Activated CD4-positive, CD25-positive, alpha-beta regulatory T cell treated with anti-CD3 and anti-CD28 coated beads, Interleukin-2, amount 50 U/mL, for 24 hours (primary cell): ENCODE measurements at regions not wholly inside any gene's neighbourhood (a gene's known extent, or its start where the extent isn't known, plus 50 kb on each side); places are given as distances from the start of the nearest gene placed in this dataset.
"Not testable (repeated sequence)": the region's sequence is repeated elsewhere in the genome, so short reads cannot be mapped to it uniquely, and the experiment has no call there.

Experiments used
- ATAC-seq, 2 donors: fragments of 150-1000 bp; cut with Tn5 transposase; one replicate each; pipeline ENCODE4 v1.10.0; 2021; ENCODE audit warnings: mild to moderate bottlenecking in 1 of 2, moderate library complexity in 1 of 2

DNA sequence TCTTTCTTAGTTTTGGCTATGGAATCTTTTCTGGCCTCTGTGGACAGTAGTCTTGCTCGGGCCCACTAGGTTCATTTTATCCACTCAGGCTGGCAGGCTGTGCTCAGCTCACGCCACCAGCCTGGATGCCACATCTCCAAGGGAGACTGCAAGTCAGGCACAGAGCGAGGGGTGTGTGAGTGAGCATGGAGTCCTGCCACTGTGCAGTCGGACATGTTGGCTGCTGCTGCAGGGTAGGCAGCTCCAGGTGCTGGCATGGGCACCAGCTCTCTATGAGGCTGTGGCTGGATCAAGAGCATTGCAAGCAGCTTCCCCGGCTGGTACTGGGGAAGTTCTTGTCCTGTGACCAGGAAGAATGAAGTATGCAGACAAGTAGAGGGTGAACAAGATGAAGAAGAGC, 158.9 kb downstream of the PCTP start:
- ATAC-seq: no peak

DNA sequence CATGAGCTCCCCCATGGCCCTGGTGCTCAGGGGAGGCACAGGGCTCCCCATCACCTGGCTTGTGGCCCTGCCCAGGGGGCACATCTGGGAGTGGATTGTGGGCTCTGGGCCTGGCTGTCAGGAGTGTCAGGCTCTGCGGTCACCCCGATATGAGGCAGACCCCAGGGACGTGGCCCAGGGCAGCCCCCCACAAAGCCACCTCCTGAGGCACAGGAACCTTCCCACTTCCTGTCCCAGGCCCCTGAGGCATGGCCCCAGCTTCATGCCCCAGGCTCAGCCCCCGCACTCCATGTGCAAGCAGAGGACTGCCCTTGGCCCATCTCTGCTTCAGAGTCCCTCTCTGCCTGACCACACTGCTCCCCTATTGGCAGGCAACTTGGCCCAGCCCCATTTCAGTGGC, 160.3 kb downstream of the PCTP start:
- no peak for ATAC-seq

DNA sequence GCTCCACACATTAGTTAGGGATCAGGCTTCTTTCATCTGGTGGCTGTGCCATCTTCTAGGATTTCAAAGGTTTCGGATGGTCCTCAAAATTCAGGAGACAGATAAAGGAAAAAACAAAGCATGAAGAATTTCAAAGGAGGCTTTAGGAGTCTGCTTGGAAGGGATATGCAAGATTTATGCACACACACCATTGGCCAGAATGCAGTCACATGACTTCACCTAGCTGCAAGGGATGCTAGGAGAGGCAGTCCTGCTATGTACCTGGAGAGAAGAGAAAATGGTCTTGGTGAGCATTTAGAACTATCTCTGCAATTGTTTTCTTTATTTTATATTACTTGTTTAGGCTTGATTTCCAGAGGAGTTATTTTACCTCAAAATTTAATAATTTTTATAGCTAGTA, 174.6 kb downstream of the PCTP start:
- ATAC-seq: no peak

DNA sequence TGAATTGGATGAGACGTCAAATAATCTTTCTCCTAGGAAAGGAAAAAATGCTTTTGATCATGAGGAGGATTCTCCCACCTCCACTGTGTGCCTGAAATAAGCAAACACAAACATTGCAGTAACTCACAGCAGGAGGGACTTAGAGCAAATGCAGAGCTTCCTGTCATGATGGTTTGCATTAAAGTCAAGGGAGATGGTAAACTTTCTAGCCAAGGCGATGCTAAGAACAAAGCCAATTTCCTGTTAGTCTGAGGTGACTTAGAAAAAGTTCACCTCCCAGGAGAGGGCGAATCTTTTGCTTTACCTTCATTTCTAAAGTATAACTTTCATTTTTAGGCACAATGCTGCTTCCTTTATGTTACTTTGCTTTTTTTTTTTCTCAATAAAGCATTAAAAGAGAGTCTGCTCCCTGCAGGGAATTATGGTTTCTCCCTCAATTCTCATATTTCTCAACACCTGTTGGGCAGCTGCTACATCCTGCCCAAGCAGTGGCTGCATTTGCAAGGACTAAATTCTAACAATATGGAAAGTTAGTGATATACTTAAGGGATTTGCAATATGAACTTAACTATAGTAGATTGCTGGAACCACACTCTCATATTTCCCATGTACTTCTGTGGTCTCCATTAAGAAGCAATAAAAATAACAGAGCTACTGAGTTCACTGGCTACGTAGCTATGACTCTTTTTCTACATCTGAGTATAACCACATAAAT, 175.6 kb downstream of the PCTP start:
- no peak for ATAC-seq

DNA sequence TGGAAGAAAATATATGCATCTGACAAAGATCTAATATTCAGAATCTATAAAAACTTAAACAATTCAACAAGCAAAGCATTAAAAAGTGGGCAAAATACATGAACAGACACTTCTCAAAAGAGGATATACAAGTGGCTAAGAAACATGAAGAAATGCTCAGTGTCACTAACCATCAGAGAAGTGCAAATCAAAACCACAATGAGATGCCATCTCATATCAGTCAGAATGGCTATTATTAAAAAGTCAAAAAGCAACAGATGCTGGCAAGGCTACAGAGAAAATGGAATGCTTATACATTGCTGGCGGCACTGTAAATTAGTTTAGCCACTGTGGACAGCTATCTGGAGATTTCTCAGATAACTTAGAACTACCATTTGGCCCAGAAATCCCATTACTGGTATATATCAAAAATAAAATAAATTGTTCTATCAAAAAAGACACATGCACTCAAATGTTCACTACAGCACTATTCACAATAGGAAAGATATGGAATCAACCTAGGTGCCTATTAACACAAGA, 179.5 kb downstream of the PCTP start:
- no peak for ATAC-seq

DNA sequence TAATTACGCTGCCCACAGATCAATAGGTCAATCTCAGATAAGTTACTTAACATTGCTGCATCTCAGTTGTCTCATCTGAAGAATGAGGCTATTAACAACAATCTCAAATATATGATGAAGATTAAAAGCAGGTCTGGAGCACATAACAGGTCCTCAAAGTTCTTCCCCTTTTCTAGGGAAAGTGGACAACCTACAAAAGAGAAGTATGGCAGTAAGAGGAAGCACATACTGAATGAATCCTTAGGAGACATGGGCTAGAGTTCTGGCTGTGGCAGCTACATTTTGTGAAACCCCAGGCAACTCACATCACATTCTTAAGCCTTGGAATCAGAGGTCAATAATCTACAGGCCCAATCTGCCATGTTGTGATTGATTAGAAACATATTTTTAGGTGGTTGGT, 180.6 kb downstream of the PCTP start:
- no peak for ATAC-seq

DNA sequence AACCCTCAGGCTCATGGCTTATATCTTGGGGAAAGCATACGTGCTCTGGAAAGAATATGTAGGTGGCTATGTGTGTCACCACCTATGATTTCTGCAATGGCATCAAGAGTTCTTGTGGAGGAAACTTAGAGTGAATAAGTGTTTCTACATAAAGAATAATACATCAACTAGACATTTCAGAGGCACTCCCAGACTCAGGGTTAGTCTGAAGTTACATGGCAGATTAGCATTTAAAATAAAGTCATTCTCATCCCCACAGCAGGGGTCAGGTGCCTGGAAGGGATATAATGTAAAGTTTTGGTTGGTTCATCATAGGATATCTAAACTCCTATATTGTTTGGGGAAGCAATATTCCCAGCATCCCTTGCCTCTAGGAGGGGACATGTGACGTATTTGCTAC, 182.1 kb downstream of the PCTP start:
- ATAC-seq: no peak

DNA sequence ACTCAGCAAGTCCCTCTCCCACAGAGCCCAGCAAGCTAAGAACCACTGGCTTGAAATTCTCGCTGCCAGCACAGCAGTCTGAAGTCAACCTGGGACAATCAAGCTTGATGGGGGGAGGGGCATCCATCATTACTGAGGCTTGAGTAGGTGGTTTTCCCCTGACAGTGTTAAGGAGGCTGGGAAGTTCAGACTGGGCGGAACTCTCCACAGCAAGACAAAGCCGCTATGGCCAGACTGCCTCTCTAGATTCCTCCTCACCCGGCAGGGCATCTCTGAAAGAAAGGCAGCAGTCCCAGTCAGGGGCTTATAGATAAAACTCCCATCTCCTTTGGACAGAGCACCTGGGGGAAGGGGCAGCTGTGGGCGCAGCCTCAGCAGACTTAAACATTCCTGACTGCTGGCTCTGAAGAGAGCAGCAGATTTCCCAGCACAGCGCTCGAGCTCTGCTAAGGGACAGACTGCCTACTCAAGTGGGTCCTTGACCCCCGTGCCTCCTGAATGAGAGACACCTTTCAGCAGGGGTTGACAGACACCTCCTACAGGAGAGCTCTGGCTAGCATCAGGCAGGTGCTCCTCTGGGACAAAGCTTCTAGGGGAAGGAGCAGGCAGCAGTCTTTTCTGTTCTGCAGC, 188.4 kb downstream of the PCTP start:
- ATAC-seq: not testable (repeated sequence)

DNA sequence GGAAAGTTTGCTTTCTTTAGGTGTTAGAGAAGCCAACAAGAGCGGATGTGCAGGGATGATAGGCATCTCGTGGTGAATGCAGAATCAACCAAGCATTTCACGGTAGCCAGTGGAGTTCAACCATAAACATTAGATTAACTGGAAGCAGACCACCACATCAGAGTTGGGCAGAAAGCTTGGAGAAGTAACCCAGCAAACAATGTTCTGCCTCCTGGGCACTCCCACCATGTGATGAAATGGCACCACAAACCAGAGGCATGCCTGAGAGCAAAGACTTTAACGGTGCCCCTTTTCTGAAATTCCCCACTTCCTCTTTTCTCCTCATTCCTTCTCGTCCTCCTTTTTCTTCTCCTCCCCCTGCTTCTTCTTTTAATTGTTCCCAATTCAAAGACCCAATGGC, 193.5 kb upstream of the ANKFN1 start:
- ATAC-seq: no peak

DNA sequence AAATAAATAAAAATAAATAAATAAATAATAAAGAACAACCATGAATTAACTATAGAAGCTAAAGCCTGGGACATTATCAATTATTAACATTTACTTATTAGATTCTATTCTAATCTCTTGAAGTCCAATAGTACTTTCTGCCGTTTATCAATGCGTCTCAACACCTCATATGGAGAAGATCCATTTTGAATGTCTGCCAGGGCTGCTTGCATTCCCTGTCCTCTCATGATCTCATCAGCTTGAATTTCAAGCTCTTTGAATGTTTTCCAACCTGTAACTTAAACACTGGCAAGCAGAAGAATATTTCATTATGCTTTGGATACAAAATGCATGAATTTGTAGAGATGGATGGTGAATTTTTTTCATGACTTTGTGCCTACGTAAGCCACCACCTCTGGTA, 191.9 kb upstream of the ANKFN1 start:
- ATAC-seq: no peak

DNA sequence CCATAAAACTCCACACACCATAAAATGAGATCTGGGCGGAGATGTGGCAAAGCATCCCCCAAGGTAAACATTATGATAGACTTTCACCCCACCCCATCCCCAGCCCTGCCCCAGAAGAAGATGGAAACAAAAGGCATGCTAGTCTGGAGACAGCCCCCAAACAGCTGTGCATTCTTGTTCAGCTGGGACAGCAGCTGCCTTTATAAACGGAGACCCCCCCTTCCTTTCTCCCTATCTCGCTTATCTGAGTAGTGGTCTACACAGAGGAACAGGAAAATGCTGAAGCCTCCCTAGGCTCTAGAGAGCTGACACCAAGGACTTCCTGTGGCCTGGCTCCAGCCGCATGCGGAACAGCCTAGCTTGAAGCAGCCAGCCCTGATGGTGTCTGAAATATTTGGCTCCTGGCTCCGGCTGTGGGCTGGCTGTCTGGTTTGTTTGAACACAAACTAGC, 190.3 kb upstream of the ANKFN1 start:
- no peak for ATAC-seq

DNA sequence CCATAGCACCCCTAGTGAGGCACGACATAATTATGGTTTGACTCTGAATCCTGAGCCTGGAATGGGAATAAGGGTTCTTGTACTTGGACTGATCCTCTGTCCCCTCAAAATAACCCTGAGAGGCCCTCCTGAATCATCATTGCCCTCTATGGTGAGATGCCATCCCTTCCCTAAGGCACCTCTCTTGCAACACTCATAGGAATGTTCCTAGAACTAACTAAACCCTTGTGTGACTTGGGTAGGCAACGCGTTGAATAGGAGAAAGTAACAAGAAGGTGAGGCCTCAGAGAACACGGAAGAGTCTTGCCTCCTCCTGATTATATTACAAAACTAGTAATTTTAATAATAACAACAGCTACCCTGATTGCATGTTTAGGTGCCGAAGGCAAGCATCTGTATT, 189.1 kb upstream of the ANKFN1 start:
- no peak for ATAC-seq

DNA sequence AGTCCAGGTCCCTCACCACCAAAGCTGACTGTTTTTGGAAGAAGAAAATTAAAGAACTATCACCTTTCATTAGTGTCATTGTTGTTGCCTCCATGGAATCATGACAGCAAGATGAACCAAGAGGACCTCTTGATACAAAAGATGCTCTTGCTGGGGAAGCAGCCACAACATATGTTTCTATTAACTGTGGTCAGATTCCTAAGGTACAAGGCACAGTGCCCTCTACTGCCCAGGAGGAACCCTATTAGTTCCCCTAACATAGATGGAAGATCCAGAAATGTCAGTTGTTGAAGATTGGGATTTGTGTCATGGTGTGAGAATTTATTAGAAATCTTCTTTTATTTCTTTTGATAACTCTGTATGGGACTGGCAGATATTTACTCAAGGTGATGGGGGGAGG, 188.2 kb upstream of the ANKFN1 start:
- no peak for ATAC-seq

DNA sequence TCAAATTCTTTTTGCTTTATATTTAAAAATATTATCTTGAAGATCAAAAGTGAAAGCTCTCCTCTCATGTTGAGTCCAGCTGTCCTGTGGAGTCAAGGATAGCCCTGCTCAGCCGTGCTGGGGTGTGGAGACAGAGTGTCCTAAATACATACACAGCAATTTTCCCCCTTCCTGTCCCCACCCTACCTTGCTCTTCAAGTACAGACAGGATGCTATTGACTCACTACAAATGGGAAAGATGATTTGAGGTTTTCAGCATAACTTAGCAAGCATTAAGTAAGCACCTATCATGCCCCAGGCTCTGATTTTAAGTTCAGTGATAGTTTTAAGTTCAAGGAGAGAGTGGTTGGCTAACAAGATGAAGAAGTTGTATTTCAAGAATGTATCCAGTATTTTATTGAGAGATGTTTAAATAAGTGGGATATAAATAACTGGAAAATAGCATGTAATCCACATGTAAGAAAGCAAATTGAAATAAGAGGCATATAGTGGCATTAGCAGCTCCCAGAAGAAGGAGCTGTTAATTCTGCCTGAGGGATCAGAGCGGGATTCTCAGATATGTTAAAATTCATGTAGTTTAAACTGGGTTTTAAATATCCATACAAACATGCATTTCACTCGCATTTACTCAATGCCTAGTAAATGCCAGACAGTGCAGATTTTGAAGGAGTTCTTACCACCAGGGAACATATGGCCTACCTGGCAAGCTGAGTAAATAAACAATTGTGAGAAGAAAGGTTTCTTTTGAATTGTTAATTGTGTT, 183.5 kb upstream of the ANKFN1 start:
- ATAC-seq: no peak

DNA sequence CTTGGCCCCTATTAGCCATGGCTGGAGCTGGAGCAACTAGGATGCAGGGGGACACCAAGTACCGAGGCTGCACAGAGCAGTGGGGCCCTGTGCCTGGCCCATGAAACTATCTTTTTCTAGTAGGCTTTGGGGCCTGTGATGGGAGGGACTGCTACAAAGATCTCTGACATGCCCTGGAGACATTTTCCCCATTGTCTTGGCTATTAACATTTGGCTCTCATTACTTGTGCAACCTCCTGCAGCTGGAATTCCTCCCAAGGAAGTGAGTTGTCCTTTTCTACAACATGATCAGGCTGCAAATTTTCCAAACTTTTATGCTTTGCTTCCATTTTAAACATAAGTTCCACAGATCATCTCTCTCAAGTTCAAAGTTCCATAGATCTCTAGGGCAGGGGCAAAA, 174.7 kb upstream of the ANKFN1 start:
- no peak for ATAC-seq

DNA sequence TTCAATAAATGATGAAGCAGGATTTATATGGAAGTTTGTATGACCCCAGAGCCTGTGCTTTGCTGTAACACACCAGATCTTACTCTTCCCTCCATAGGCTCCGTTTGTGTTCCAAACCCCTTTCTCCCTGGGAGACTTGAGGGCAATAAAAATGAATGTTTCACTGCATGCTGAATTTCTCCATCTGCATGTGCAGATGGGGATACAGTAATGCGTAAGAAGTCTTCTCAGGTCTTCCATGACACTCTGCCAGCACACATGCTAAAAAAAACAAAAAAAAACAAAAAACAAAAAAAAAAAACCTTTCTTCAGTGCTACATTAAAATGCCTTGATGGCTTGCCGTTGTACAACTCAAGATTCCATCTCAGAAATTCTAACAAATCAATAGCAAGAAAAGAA, 170.2 kb upstream of the ANKFN1 start:
- ATAC-seq: no peak

DNA sequence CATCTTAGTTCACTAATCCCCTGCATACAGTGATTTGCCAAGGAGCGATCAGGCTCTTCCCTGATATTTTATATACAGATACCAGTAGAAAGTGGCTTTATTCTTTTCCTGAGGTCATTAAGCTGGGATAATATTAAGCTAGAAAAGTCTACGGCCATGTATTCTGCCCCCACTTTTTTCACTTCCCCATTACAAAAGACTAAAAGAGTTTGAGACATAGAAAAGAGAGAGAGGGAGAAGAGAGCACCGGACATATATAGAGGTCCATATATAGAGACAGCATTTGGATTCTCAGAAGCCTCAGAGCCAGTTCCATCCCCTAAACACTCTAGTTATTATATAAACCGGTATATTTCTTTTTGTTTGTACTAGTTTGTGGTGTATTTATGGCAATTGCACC, 166.5 kb upstream of the ANKFN1 start:
- no peak for ATAC-seq

DNA sequence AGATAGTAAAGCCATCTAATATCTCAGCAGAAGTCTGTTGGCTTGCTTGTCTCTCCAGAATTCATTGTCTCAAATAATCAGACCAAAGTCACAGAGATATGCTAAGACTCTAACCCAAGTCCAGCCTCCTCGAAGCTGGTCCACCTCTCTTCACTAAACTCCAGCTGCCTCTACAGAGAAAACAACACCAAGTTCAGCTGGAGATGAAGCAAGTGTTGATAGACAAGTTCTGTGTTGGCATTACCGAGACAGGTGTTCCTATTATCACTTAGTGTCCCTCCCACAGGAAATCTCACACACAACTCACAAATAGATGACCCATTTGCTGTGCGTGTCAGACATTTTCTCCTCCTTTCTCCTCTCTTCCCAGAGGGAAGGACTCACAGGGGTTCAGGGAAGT, 164.4 kb upstream of the ANKFN1 start:
- no peak for ATAC-seq

DNA sequence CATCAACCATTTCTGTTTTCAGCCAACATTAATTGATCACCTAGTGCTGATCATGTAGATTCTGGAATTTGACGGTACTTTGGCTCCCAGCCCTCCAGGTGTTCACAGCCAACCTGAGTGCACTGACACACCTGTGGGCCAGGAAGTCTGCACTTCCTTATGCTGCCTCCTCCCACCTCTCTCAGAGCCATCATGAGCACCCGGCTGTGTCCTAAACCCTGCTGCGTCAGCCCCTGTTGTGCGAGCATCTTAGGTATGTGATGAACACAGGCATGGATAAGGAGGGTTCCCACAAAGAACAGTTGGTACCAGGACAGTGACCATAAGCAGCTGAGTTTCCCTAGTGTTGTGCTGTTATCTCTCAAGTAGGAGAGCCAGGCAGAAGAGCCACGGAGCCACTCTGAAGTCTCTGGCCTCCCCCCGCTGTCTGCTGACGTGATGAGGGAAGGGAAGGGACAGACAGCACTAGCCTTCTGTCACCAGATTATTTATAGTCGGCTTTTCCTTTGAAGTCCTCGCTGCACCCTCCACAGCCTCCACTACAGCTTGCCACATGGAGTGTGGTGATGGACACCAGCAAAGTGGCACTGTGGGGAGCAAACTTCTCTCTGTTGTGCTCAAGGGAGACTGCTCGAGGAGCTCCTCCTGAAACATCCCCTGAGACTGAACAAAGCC, 162.8 kb upstream of the ANKFN1 start:
- ATAC-seq: no peak

DNA sequence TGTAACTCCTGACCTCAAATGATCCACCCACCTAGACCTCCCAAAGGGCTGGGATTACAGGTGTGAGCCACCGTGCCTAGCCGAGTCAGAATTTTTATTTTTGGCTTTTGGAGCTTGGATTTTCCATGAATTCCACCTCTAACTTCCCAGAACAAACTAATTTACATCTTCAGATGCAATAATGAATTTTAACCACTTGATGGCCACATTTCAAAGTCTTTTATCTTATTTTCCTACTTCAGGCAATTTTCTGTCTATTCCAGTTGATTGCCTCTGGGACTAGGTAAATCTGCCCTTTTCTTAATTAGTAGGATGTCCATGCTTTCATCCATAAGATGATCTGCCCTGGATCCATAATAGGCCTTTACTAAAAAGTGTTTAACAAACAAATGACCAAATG, 156.4 kb upstream of the ANKFN1 start:
- no peak for ATAC-seq

DNA sequence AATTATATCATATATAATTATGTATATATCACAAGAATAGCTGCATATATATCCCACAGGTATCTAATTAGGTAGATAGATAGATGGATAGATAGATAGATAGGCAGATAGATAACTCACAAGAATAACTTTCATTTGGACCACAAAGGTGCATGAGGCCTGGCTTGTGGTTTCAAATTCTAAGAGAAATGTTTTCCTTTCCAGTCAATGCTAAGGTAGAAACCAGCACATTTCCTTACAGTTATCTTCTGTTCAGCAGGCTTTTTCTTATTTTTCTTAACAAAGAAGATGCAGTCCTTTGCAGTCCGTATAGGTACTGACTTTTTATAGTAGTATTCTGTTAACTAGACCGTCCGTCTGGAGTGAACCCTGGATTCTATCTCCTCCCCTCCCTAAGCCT, 152.9 kb upstream of the ANKFN1 start:
- no peak for ATAC-seq

DNA sequence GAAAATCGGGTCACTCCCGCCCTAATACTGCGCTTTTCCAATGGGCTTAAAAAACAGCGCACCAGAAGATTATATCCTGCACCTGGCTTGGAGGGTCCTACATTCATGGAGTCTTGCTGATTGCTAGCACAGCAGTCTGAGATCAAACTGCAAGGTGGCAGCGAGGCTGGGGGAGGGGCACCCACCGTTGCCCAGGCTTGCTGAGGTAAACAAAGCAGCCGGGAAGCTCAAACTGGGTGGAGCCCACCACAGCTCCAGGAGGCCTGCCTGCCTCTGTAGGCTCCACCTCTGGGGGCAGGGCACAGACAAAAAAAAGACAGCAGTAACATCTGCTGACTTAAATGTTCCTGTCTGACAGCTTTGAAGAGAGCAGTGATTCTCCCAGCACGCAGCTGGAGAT, 150.6 kb upstream of the ANKFN1 start:
- not testable (repeated sequence) for ATAC-seq
